ENCODE measurements at regions not wholly inside any gene's neighbourhood (a gene's known extent, or its start where the extent isn't known, plus 50 kb on each side); places are given as distances from the start of the nearest gene placed in this dataset.
A peak's percentile ranks its signal among the peaks of the same experiment; 100 is the strongest.

DNA sequence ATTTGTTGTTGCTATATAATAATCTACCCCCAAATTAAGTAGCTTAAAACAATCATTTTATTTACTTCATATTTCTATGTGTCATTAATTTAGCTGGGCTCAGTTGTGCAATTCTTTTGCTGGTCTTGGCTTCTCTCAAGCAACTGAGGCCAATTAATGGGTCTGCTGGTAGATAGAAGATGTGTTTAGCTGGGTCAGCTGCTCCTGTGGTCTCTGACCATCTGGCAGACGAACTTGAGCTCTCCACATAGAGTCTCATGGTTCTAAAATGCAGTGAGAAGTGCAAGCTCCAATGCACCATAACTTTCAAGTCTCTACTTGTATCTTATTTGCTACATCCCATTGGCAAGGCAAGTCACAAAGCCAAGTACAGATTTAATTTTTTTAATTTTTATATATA is 515.6 kb downstream of the ZIC1 start:
- TF ChIP-seq, protein P1, sequence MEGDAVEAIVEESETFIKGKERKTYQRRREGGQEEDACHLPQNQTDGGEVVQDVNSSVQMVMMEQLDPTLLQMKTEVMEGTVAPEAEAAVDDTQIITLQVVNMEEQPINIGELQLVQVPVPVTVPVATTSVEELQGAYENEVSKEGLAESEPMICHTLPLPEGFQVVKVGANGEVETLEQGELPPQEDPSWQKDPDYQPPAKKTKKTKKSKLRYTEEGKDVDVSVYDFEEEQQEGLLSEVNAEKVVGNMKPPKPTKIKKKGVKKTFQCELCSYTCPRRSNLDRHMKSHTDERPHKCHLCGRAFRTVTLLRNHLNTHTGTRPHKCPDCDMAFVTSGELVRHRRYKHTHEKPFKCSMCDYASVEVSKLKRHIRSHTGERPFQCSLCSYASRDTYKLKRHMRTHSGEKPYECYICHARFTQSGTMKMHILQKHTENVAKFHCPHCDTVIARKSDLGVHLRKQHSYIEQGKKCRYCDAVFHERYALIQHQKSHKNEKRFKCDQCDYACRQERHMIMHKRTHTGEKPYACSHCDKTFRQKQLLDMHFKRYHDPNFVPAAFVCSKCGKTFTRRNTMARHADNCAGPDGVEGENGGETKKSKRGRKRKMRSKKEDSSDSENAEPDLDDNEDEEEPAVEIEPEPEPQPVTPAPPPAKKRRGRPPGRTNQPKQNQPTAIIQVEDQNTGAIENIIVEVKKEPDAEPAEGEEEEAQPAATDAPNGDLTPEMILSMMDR (conservative IDR thresholded peaks at IDR 0.05; ENCODE audit: low read depth) = no peak
- ChIA-PET POLR2A (ENCODE audit: low non-redundant PET) (no interaction called here), CTCF (interaction anchor here (0.6 kb wide), 1 partner anchor 185 kb away, joined by 3 read pairs; no protein-coding TSS in a partner anchor)
- H3K27ac ChIP-seq = no peak overlapping the region
- DNase-seq (ENCODE audit: low spot score) = no peak

DNA sequence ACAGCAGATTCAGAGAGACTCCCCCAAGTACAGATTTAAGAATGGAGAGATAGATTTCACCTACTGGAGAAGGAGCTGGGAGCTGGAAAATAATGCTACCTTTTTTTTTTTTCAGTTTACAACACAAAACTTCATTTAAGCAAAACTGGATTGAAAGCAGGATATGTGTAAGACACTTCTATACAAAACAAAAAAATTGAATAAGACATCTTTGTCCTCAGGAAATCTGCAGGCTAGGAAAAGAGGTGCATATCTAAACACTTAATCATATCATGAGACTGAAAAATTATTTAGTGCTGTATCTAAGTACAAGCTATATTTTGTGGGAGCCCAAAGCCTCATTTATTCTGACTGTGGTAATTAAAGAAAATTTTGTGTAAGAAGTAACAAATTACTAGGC is 516.1 kb downstream of the ZIC1 start:
- POLR2A ChIA-PET (ENCODE audit: low non-redundant PET) = no interaction called here
- no peak for DNase-seq (ENCODE audit: low spot score)
- CTCF ChIA-PET = no interaction called here
- H3K27ac ChIP-seq = no peak overlapping the region
- TF ChIP-seq, protein P1 (conservative IDR thresholded peaks at IDR 0.05; ENCODE audit: low read depth) = no peak

DNA sequence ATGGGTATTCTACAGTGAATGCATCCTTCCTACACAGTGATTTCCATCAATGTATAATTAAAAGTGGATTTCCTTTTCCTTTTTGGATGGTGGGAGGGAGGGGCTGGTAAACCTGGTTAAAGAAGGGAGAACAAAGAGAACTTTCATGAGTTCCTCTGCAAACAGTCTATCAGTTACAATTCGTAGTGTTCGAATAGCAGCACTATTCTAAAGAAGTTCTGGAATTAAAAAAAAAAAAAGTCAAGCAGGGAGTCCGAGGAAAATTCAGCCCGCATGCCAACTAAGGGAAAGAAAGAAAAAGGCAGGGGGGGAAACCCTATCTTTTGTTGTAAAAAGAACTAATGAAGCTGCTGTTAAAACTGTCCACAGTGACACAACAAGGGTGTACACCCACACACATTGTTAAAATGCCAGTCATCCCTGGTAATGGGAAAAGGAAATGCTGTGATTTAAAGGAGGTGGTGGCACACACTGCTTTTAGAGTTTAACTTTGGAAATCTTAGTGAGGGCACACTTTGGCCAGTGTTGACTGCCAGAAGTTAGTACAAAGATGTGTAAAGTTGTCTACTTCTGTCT is 521.2 kb downstream of the ZIC1 start:
- DNase-seq (ENCODE audit: low spot score) = peak; percentile 15
- TF ChIP-seq, protein P1 (conservative IDR thresholded peaks at IDR 0.05; ENCODE audit: low read depth) = no peak
- ChIA-PET POLR2A (ENCODE audit: low non-redundant PET) (no interaction called here), CTCF (no interaction called here)
- no peak overlapping the region for H3K27ac ChIP-seq

DNA sequence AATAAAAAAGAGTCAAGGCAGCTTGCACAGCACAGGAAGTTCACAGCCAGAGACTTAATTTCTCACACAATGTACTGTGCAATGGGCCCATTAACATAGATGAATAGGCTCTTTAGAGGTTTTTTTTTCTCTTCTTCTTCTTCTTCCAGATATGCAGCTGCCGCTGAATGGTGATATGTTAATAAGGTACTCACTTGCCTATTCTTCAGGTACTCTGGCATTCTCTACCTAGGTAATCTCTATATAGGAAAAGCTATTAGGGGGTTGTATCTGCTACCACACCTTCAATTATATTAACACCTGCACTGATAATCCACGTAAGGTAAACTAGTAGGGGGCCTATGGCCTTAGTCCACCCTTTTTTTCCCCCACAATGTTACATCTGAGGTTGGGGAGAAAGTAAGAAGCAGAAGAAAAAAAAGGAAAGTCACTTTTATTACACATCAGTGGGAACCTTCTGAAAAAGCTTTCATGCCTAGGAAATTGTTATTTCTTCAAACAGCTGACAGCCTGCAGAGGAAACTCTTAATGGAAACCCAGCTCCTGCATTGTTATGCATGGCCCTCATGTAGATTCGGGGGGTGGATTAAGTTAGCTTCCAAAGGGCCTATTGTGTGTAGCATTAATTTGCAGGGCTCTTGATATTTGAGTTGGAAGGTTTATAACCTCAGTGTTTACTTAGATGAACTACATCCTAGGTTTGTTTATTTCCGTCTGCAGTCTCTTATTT is 525.5 kb downstream of the ZIC1 start:
- no peak overlapping the region for H3K27ac ChIP-seq
- ChIA-PET CTCF (interaction anchor here (0.7 kb wide), 1 partner anchor 227 kb away, joined by 3 read pairs; no protein-coding TSS in a partner anchor), POLR2A (ENCODE audit: low non-redundant PET) (no interaction called here)
- no peak for DNase-seq (ENCODE audit: low spot score)
- TF ChIP-seq, protein P1 (conservative IDR thresholded peaks at IDR 0.05; ENCODE audit: low read depth) = no peak

DNA sequence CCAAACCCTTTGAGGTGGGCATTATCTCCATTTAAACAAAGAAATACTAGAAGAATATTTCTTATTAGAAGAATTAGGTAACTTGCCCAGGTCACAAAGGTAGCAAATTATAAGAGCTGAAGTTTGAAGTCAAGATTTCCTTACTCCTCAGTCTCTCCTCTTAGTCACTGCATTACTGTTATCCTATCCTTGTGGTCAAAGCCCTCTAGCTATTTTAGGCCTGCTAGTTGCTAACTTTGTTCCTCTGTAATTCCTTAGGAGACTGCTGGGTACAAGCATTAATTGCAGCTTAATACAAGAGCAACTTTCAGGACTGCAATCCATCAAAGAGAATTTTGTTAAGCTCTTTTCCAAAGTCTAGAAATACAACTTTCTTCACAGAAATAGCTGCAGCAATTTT is 528.2 kb downstream of the ZIC1 start:
- no peak for DNase-seq (ENCODE audit: low spot score)
- ChIA-PET POLR2A (ENCODE audit: low non-redundant PET) (no interaction called here), CTCF (interaction anchor here (0.7 to 0.9 kb wide), 2 partner anchors 9 to 10 kb away, joined by 3 to 4 read pairs; no protein-coding TSS in a partner anchor)
- no peak overlapping the region for H3K27ac ChIP-seq
- TF ChIP-seq, protein P1 (conservative IDR thresholded peaks at IDR 0.05; ENCODE audit: low read depth) = no peak

DNA sequence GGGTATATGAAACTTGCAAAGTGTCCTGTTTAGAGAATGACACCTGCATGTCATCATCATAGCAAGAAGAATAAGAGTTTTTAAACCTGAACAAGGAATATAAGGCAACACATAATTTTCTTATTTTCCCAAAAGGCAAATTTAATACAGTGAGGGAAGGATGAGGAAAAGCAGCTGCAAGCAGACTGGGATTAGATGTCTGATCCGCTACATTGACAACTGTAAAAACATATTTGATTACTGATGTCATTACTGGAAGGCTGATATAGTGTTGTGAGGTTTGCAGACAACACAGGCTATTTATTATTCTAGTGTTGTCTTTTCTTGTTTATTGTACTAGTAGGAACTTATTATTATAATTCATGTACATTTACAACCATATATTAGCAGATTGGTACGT is 528.7 kb downstream of the ZIC1 start:
- no peak overlapping the region for H3K27ac ChIP-seq
- TF ChIP-seq, protein P1 (conservative IDR thresholded peaks at IDR 0.05; ENCODE audit: low read depth) = no peak
- CTCF ChIA-PET = interaction anchor here (0.7 kb wide), 1 partner anchor 10 kb away, joined by 3 read pairs; no protein-coding TSS in a partner anchor
- POLR2A ChIA-PET (ENCODE audit: low non-redundant PET) = no interaction called here
- DNase-seq (ENCODE audit: low spot score) = no peak

All from RWPE1 (cell line).